Thyroid gland (tissue), 4 donors: ENCODE measurements at regions not wholly inside any gene's neighbourhood (a gene's known extent, or its start where the extent isn't known, plus 50 kb on each side); places are given as distances from the start of the nearest gene placed in this dataset.

Source experiments
- POLR2A ChIP-seq, 2 donors: fragments of 450-650 bp; IDR thresholded peaks; one replicate each; pipeline ENCODE4 v1.6.1; 2017; ENCODE audit warnings: antibody characterized with exemption in 2 of 2, mild to moderate bottlenecking in 2 of 2, moderate library complexity in 1 of 2
- TF ChIP-seq, protein P1 (sequence below), 6 experiments: fragments of 200-600 bp in 3 of 6; fragments of 450-650 bp in 3 of 6; sonication (generic) in 3 of 6; IDR thresholded peaks; one replicate each; pipeline ENCODE4 v1.5.1; 2016 to 2019; ENCODE audit warnings: antibody characterized with exemption in 6 of 6, mild to moderate bottlenecking in 2 of 6, inconsistent platforms in 1 of 6, moderate library complexity in 1 of 6

DNA sequence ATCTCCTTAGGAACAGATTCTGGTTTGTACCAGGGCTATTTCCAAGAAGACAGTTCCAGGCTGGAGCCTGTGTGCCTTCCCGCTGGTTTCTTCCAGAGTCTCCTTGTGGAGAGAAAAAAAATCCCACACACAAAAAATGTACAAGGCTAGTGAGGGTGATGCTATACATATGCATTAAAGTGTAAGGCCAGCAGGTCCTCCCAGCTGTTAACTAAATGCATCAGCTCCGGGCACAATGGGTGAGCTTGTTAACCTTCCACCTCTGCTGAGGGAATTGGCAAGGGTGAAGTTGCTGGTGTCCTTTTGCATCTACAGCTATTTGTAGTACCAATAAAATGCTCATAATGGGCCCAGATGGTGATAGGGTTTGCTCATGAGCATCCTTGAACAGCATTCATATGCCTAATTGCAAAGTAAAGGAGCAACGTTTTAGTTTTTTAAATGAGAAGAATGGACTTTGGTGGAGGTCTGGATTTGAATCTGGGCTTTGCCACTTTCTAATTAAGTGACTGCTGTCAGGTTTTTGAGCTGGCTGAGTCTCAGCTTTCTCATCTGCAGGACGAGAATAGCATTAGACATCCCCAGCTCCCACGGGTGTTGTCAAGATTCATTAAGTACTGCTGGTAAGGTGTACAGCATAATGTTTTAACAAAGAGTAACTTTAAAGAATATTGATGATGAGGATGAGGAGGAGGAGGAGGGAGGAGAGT lies 361.8 kb downstream of the QKI start:
- TF ChIP-seq, protein P1, sequence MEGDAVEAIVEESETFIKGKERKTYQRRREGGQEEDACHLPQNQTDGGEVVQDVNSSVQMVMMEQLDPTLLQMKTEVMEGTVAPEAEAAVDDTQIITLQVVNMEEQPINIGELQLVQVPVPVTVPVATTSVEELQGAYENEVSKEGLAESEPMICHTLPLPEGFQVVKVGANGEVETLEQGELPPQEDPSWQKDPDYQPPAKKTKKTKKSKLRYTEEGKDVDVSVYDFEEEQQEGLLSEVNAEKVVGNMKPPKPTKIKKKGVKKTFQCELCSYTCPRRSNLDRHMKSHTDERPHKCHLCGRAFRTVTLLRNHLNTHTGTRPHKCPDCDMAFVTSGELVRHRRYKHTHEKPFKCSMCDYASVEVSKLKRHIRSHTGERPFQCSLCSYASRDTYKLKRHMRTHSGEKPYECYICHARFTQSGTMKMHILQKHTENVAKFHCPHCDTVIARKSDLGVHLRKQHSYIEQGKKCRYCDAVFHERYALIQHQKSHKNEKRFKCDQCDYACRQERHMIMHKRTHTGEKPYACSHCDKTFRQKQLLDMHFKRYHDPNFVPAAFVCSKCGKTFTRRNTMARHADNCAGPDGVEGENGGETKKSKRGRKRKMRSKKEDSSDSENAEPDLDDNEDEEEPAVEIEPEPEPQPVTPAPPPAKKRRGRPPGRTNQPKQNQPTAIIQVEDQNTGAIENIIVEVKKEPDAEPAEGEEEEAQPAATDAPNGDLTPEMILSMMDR (IDR thresholded peaks at IDR 0.05), result no peak
- TF ChIP-seq POLR2A (IDR thresholded peaks at IDR 0.05), result no peak
